GM18868 (cell line): ENCODE measurements at regions not wholly inside any gene's neighbourhood (a gene's known extent, or its start where the extent isn't known, plus 50 kb on each side); places are given as distances from the start of the nearest gene placed in this dataset.

Source experiments
- ATAC-seq: cut with Tn5 transposase; IDR thresholded peaks from one replicate; pipeline ENCODE4 v1.9.1; 2021; ENCODE audit warnings: mild to moderate bottlenecking, moderate library complexity; ENCODE audit not compliant: unreplicated experiment

DNA sequence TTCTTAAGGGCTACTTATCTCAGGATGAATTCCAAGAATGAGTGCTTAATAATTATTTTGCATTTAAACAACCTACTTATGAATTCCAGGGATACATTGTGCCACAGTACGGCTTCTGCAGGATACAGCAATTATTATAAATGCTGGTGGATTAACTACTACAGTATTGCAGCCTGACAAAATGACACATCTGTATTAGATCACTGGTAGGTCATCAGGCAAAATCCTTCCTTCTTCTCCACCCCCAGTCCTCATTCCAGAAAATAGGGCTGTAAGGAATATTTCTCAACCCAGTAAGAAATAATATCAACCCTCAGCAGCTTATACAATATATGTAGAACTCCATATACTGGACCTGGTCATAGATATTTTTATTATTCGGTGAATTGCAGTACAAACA, 79.3 kb upstream of the RORA start:
- no peak for ATAC-seq

DNA sequence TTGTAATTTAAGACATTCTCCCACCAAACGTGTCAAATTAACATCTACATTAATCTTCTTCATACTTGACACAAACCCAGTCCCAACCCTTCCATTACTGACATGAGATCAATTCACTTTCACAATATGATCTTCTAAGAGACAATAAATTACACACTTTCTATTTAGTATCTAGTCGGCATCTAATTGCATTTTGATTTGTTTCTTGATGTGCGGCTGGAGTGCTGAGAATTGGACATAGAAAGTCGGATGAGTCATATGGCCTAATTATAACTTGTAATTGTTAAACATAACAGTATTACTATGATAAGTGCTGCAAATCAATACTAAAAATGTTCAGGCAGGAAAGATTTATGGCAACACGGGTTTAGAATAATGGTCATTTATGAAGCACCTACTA, 78.4 kb upstream of the RORA start:
- no peak for ATAC-seq

DNA sequence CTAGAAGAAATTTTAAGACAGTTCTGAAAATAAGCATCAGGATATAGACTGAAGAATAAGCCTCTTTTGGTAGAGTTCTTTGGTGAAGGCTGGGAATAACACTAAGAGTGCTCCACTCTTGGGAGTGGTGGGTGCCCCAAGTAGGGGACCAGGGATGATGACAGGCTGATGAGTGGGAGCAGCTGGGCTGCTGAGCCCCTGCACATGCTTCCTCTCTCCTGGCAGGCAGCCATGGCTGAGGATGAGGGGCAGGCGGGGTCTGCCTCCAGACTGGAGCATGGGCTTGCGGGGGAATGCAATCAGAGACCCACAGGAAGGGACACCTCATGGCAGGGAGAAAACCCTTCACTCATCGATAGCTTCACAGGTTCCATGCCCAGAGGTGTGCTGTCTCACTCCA, 72.6 kb upstream of the RORA start:
- no peak for ATAC-seq

DNA sequence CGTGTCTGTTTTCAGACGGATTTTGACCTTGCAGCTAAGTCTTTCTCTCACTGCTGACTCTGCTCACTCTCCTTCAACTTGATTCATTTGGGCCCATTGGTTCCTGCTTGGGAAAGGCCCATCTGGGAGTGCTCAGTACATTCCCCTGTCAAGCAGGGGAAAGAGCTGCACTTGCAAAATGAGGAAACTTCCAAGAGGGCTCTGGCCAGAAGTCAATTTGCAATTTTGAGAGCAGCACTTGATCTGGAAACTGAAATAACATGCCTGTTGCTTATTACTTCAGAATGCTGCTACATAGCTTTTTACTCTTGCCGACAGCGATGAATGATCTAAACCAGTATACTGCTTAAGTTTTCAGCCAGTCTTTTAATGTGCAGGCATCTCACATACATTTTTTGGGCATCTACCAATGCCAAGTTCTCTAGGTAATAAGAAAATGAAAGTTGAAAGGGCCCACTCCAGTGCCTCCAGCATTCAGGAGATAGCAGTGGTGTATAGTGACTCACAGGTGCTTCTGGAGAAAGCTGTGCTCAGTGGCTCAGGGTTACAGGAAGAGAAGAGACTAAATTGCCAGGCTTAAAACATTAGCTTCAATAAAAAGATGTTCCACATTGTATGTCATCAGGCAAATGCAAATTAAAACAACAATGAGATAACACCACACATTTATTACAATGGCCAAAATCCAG, 70.1 kb upstream of the RORA start:
- ATAC-seq = no peak

DNA sequence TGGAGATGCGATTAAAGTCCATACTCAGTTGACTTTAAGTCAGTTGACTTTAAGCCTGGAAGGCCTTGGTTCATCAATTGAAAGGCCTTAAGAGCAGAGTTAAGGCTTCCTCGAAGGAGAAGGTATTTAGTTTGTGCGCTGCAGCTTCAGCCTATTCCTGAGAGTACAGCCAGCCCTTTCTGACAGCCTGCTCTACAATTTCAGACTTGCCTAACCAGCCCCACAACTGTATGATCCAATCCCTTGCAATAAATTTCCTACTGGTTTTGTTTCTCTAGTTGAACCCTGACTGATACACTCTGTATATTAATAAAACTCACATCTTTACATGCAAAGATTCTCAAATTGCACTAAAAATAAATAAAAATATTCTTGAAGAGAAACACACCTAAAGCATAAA, 66.1 kb upstream of the RORA start:
- no peak for ATAC-seq

DNA sequence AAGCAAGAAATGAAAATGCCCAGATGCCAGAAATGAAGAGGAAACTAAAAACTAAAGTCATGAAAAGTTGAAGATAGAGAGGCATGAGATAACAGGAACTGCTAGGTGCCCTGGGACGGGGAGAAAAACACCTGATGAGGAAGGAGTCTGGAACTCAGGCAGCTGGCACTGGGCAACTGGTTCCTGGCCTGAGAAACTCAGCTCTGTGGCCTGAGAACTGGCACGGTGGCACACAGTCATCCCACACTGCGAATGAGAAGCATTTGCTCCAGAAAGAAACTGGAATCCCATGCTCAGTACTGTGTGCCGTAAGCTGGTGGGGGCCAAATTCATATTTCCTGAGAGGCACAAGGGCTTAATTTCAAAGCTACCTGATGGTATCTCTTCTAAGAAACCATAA, 53.6 kb upstream of the RORA start:
- ATAC-seq = no peak

DNA sequence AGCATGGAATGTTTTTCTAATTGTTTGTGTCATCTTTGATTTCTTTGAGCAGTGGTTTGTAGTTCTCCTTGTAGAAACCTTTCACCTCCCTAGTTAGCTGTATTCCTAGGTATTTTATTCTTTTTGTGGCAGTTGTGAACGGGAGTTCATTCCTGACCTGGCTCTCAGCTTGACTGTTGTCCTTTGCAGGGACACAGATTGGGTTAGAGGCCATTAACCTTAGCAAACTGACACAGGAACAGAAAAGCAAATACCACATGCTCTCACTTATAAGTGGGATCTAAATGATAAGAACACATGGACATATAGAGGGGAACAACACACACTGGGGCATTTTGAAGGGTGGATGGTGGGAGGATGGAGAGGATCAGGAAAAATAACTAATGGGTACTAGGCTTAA, 52.2 kb upstream of the RORA start:
- ATAC-seq = no peak
